NOMO-1 treated with dmso at 0.1 percent for 144 hours (cell line): ENCODE measurements at regions not wholly inside any gene's neighbourhood (a gene's known extent, or its start where the extent isn't known, plus 50 kb on each side); places are given as distances from the start of the nearest gene placed in this dataset.

Experiments
- DNase-seq: peaks from one replicate; lab custom pipeline; 2025; ENCODE audit not compliant: unreplicated experiment; lab: John Stamatoyannopoulos, UW

DNA sequence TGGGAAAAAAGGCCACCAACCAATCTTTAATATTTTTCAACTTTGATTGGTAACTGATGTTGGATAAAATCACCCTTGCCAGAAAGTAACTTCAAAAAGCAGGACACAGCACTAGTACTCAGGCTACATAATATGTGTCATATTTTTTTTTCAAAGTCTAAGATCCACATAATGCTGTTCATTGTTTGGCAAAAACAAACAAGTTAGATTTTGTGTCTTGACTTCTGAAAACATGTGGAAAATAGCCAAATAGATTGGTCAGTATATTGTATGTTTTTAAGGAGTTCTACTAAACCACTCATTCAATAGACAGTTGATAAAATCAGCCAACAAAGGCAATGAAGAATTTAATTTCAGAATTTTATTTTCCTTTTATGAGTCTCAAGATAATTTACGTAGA, 111.7 kb upstream of the CCDC54 start:
- DNase-seq: no peak

DNA sequence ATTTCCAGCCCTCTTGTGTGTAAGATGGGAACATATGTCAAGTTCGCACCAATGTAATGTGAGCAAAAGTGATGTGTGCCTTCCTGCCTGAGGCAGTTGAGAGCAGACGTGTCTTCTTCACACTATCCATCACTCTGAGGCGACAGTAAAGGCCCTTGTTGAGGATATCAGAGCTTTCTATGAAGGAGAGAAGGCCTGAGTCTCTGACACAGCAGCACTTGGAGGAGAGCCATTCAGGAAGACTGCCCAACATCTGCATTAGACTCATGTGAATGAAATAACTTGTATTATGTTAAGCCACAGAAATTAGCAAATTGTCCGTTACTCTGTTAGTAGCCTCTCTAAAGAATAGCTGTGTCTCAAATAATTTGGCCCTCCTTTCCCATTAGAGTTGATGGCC, 108.8 kb upstream of the CCDC54 start:
- no peak for DNase-seq

GRCh38 chr3:107269136-107269535, 108.1 kb upstream of the CCDC54 start:
- DNase-seq: no peak

DNA sequence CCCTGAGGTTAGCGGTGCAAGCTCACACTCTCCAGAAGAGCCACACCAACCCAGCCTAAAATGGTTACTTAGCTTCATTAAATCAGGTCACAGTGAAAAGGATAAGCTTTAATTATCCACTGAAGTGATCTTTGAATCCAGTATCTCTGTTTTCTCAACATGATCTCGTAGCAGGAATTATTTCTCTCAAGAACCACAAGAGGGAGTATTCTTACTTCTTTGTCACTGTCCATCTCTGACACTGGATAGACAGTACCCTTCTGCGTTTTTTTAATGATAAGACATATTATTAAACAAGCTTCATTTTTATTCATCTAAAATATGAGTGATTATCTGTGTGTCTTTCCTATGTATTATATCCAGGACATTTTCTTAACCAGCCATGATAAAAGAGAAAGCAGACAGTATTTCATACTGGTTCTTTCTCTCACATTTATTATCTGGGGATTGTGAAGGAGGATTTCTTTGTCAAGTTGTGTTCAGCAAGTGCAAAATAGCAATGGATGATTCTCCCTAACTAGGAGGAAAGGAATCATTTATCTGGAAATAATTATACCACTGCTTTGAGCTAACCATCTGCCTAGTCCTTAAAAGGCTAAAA, 105.4 kb upstream of the CCDC54 start:
- no peak for DNase-seq

DNA sequence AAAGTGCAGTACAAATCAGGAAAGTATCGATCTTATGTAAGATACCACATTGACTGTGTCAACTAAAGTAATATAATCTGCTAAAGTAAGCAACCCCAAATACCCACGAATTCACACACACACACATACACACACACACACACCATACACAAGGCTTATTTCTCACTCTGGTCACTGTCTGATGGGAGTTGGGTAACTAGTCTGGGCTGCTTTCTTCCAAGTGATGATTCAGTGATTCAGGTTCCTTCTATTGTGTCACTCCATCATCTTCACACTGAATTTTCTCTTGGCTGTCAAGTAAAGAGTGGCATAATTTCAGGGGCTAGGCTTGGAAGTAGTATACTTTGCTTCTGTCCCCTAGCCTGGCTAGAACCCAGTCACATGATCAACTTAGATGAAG, 104.8 kb upstream of the CCDC54 start:
- DNase-seq: no peak

DNA sequence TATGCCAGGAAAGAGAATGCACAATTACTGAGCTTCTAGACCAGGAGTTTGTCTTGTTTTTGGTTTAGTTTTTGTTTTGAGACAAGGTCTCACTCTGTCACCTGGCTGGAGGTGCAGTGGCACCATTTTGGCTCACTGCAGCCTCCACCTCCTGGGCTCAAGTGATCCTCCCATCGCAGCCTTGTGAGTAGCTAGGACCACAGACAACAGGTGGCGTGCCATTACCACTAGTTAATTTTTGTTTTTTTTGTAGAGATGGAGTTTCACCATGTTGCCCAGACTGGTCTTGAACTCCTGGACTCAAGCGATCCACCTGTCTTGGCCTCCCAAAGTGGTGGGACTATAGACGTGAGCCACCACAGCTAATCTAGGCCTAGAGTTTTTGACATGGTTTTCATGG, 104.4 kb upstream of the CCDC54 start:
- no peak for DNase-seq

DNA sequence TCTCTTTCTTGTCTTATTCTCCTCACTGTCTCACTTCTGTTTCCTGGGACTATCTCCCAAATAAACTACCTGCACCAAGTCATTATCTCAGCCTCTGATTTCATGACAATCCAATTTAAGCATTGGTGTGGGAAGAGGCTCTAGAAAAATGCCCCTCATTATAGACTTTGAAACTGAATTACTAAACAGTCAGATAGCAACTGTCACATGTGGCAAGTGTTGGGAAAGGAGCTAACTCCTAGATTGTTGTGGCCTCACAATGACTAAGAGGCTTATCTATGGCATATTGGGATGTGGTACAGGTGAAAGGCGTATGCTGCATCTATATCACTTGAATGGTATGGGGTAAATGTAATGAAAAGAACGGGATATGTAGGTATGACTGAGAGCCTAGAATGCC, 103.5 kb upstream of the CCDC54 start:
- DNase-seq: no peak

DNA sequence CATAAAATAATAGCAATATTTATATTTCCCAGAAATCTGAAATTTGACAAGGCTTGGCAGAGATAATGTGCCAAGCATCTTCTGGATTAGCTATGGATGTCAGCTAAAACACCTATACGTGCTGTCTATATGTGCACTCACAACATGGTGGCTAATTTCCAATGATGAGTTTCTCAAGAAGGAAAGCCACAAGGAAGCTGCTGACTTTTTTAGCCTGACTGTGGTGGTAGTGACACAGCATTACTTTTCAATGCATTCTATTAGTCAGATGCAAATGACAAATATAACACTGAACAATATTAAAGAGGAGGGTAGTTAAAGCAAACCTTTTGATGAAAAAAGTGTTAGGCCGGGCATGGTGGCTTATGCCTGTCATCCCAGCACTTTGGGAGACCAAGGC, 101.7 kb upstream of the CCDC54 start:
- DNase-seq: no peak

DNA sequence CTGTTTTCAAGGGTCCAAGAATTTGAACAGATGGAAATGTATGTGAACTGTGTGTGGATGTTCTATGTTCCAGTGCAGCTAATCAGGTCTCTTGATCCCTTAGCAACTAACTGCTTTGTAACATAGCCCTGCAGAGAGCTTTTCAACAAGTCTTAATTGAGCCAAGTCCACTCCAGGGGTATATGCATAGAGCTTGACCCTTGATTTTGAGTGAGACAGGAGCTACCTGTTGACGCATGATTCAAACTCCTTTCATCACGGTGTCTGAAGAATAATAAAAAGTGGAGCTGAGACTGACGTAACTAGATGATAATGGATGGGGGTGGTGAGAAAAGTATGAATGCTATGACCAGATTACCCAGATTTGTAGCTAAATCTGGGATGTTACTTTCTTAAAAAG, 93.3 kb upstream of the CCDC54 start:
- no peak for DNase-seq

GRCh38 chr3:107284612-107285011, 92.6 kb upstream of the CCDC54 start:
- no peak for DNase-seq

GRCh38 chr3:107285197-107285596, 92.0 kb upstream of the CCDC54 start:
- DNase-seq: no peak

GRCh38 chr3:107289354-107289753, 87.9 kb upstream of the CCDC54 start:
- DNase-seq: no peak

DNA sequence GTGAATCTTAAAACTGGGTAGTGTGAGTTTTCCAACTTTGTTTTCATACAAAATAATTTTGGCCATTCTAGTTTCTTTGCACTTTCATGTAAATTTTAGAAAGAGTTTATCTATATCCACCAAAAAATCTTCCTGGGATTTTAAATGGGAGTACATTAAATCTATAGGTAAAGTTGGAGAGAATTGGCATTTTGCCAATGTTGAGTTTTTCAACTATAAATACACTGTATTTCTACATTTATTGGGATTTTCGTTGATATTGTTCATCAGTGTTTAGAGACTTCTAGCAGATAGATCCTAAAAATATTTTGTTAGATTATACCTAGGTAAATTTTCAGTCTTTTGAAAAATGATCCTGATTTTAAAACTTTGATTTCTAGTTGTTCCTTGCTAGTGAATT, 83.1 kb upstream of the CCDC54 start:
- DNase-seq: no peak

GRCh38 chr3:107297597-107297996, 79.6 kb upstream of the CCDC54 start:
- no peak for DNase-seq

GRCh38 chr3:107307205-107307604, 70.0 kb upstream of the CCDC54 start:
- no peak for DNase-seq

DNA sequence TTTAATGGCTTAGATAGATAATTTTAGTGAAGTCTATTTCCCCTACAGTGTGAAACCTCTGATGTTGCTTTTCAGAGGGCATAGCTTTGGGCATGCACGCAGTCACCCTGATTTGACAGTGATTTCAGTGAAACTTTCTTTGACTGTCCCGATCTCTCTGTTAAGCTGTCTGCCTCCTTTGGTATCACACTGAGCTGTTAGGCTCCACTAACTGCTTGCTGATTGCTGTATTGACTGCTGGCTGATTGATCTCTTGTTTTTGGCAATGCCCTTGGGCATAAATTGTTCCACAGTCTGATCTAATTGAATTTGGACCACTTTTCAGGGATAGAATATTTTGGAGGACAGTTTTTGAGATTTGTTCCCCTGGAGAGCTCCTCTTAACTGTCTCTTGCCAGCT, 68.5 kb upstream of the CCDC54 start:
- no peak for DNase-seq

DNA sequence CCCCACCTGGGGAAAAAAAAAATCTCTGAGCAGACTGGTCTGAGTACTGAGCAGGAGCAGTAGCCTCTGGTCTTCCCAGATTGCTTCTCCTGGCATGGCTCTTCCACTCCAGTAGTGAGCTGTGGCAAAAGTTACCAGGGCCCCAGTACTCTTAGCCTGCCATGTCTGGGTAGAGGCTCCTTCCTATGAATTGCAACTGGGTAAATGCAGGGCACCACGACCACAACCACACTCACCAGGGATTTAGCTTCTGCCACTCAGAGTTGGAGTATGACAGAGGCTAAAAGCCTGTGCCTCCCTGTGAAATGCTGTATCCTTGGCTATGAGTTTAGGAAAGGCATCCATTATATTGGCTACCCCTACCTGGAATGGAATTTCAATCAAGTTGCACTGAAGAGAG, 67.9 kb upstream of the CCDC54 start:
- no peak for DNase-seq

GRCh38 chr3:107313711-107314110, 63.5 kb upstream of the CCDC54 start:
- DNase-seq: no peak

DNA sequence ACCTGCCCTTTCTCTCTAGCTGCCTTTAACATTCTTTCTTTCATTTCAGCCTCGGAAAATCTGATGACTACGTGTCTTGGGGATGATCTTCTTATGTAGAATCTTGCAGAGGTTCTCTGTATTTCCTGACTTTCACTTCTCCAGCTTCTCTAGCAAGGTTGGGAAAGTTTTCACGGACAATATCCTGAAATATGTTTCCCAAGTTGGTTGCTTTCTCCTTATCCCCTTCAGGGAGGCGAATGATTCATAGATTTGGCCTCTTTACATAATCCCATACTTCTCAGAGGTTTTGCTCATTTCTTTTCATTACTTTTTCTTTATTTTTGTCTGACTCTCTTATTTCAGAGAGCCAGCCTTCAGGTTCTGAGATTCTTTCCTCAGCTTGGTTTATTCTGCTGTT, 62.1 kb upstream of the CCDC54 start:
- DNase-seq: no peak

- DNase-seq: no peak
Measured at GRCh38 chr3:107323723-107324122, 53.5 kb upstream of the CCDC54 start.

DNA sequence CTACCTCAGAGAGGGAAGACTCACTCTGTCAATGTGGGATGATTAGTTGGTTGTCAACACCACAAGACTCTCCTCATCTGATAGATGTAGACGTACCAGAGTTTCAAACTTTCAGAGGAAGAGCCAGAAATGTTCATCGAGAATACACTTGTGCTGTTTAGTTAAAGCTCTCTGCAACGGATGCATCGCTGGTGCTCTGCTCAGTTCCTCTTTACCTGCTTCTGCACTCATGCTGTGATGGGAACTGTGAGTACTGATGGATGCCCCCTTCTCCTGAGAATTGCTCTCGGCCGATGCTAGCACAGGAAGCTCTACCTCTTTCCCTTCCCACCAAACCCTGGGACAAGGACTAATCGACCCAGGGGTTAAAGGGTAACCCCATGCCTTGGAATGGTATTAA, 51.8 kb upstream of the CCDC54 start:
- DNase-seq: no peak
